ENCODE measurements at regions not wholly inside any gene's neighbourhood (a gene's known extent, or its start where the extent isn't known, plus 50 kb on each side); places are given as distances from the start of the nearest gene placed in this dataset.

- no peak for TF ChIP-seq CTCF (IDR thresholded peaks at IDR 0.05; ENCODE audit: low read depth, low read length)
- no peak for TF ChIP-seq EZH2phosphoT487 (IDR thresholded peaks at IDR 0.05; ENCODE audit: low read depth)
- Histone ChIP-seq H3K4me2 (ENCODE audit: low read length) (no peak overlapping the region), H4K20me1 (ENCODE audit: insufficient read depth, low read length) (no peaks in the 10 kb centered on the region), H3K27me3 (ENCODE audit: low read depth, low read length) (peaks cover 48% of the 10 kb centered on the region), H3K9me3 (ENCODE audit: insufficient read depth, low read length) (no peaks in the 10 kb centered on the region), H3K79me2 (ENCODE audit: low read length) (no peaks in the 10 kb centered on the region), H3K9ac (ENCODE audit: low read length) (no peak overlapping the region), H3K27ac (ENCODE audit: low read length) (no peak overlapping the region), H2AFZ (ENCODE audit: low read depth, low read length) (no peak overlapping the region), H3K4me3 (ENCODE audit: low read length) (no peak overlapping the region), H3K4me1 (ENCODE audit: low read length) (peaks cover 5% of the 10 kb centered on the region), H3K36me3 (replicated peaks; ENCODE audit: low read depth, low read length) (no peaks in the 10 kb centered on the region)
Observed at GRCh38 chr20:52775786-52776185, 196.4 kb upstream of the TSHZ2 start.

DNA sequence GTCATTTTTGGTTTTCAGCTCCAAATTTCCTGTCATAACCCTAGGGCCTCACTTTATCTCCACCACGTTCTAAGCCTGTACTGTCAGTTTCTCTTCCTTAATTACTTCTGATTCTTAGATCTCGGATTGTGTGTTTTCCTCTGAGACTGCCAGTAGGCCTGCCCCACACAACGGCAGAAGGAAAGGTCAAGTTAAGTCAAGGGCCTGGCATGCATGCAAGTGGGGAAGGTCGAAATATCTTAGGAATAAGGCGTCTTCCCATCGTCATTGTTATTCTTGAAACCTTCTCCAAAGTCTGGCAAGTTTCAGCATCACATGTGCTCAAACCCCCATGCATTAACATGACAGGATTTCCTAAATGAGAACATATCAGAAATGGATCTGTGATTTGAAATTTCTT, 203.5 kb upstream of the TSHZ2 start:
- no peak overlapping the region for H3K27ac ChIP-seq (ENCODE audit: low read length)
- no peaks in the 10 kb centered on the region for H4K20me1 ChIP-seq (ENCODE audit: insufficient read depth, low read length)
- H3K27me3 ChIP-seq (ENCODE audit: low read depth, low read length), result no peaks in the 10 kb centered on the region; the same call in 1 of the 2 replicates
- no peak overlapping the region for H3K9ac ChIP-seq (ENCODE audit: low read length)
- H3K4me3 ChIP-seq (ENCODE audit: low read length), result no peak overlapping the region
- H3K36me3 ChIP-seq (replicated peaks; ENCODE audit: low read depth, low read length), result no peaks in the 10 kb centered on the region
- no peaks in the 10 kb centered on the region for H3K9me3 ChIP-seq (ENCODE audit: insufficient read depth, low read length)
- TF ChIP-seq EZH2phosphoT487 (IDR thresholded peaks at IDR 0.05; ENCODE audit: low read depth) (no peak), CTCF (IDR thresholded peaks at IDR 0.05; ENCODE audit: low read depth, low read length) (no peak)
- no peak overlapping the region for H2AFZ ChIP-seq (ENCODE audit: low read depth, low read length)
- no peak overlapping the region for H3K4me2 ChIP-seq (ENCODE audit: low read length)
- peaks cover 4% of the 10 kb centered on the region; the same call in 1 of the 2 replicates for H3K4me1 ChIP-seq (ENCODE audit: low read length)
- no peaks in the 10 kb centered on the region for H3K79me2 ChIP-seq (ENCODE audit: low read length)

DNA sequence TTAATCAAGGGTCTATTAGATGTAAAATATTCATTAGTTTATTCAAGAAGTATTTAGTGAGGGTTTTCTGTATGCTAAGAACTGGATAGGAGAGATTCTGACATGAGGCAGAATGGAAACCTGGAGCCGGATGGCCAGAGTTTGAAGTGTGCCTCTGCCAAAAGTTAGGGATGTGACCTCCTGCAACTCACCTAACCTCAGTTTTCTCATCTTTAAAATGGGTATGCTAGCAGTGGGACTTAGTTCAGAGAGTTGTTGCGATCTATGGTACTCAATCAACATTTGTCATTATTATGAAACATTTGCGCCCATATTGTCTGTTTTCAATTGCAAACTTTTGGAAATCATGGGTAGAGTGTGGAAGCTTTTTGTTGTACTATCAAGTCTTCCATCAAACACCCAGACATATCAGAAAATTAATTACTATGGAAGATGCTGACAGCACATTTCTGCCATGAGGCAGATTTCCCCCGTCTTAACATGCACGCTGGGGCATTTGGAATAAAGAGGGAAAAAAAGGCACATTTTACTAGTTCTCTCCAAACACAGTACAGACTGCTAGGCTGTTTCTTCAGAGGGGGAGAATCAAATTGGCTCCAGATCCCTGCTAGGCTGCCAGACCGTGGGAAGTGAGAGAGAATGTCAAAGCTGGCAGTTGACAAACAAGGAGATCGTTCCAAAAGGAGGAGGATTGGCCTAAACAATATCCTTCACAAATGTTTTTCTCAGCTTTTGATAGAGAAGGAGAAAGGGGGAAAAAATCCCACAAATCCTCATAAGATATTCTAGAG, 205.3 kb upstream of the TSHZ2 start:
- Histone ChIP-seq H2AFZ (ENCODE audit: low read depth, low read length) (no peak overlapping the region), H3K4me3 (ENCODE audit: low read length) (no peak overlapping the region), H3K27ac (ENCODE audit: low read length) (no peak overlapping the region), H4K20me1 (ENCODE audit: insufficient read depth, low read length) (no peaks in the 10 kb centered on the region), H3K27me3 (ENCODE audit: low read depth, low read length) (no peaks in the 10 kb centered on the region; the same call in 1 of the 2 replicates), H3K9ac (ENCODE audit: low read length) (no peak overlapping the region), H3K4me2 (ENCODE audit: low read length) (no peak overlapping the region), H3K79me2 (ENCODE audit: low read length) (no peaks in the 10 kb centered on the region), H3K36me3 (replicated peaks; ENCODE audit: low read depth, low read length) (no peaks in the 10 kb centered on the region), H3K4me1 (ENCODE audit: low read length) (peaks cover 4% of the 10 kb centered on the region; the same call in 1 of the 2 replicates), H3K9me3 (ENCODE audit: insufficient read depth, low read length) (no peaks in the 10 kb centered on the region)
- TF ChIP-seq EZH2phosphoT487 (IDR thresholded peaks at IDR 0.05; ENCODE audit: low read depth) (no peak), CTCF (IDR thresholded peaks at IDR 0.05; ENCODE audit: low read depth, low read length) (no peak)

- H4K20me1 ChIP-seq (ENCODE audit: insufficient read depth, low read length), result no peaks in the 10 kb centered on the region
- H3K36me3 ChIP-seq (replicated peaks; ENCODE audit: low read depth, low read length), result no peaks in the 10 kb centered on the region
- H3K27me3 ChIP-seq (ENCODE audit: low read depth, low read length), result peaks cover 3% of the 10 kb centered on the region; the same call in 1 of the 2 replicates
- H3K4me1 ChIP-seq (ENCODE audit: low read length), result no peaks in the 10 kb centered on the region
- TF ChIP-seq CTCF (IDR thresholded peaks at IDR 0.05; ENCODE audit: low read depth, low read length), result no peak
- no peak for TF ChIP-seq EZH2phosphoT487 (IDR thresholded peaks at IDR 0.05; ENCODE audit: low read depth)
- no peak overlapping the region for H3K4me3 ChIP-seq (ENCODE audit: low read length)
- H3K4me2 ChIP-seq (ENCODE audit: low read length), result no peak overlapping the region
- no peaks in the 10 kb centered on the region for H3K79me2 ChIP-seq (ENCODE audit: low read length)
- H3K27ac ChIP-seq (ENCODE audit: low read length), result no peak overlapping the region
- H3K9me3 ChIP-seq (ENCODE audit: insufficient read depth, low read length), result no peaks in the 10 kb centered on the region
- no peak overlapping the region for H3K9ac ChIP-seq (ENCODE audit: low read length)
- H2AFZ ChIP-seq (ENCODE audit: low read depth, low read length), result no peak overlapping the region
Observed at GRCh38 chr20:52763321-52763853, 208.8 kb upstream of the TSHZ2 start.
